DMS 273 (cell line): ENCODE measurements at regions not wholly inside any gene's neighbourhood (a gene's known extent, or its start where the extent isn't known, plus 50 kb on each side); places are given as distances from the start of the nearest gene placed in this dataset.
"Not testable (repeated sequence)": the region's sequence is repeated elsewhere in the genome, so short reads cannot be mapped to it uniquely, and the experiment has no call there.

Source experiments
- DNase-seq: peaks from one replicate; lab custom pipeline; 2025; ENCODE audit not compliant: unreplicated experiment; lab: John Stamatoyannopoulos, UW

DNA sequence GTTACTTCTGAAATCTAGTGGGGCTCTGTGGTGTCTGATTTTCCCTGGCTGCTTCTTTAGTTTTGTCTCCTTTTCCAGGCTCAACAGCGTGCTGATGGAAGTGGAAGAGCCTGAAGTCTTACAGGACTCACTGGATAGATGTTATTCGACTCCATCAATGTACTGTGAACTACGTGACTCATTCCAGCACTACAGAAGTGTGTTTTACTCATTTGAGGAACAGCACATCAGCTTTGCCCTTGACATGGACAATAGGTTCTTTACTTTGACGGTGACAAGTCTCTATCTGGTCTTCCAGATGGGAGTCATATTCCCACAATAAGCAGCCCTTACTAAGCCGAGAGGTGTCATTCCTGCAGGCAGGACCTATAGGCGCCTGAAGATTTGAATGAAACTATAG lies 51.1 kb downstream of the NBPF8 start:
- not testable (repeated sequence) for DNase-seq

- not testable (repeated sequence) for DNase-seq
Measured at GRCh38 chr1:120477663-120478062, 62.8 kb downstream of the NBPF8 start.

DNA sequence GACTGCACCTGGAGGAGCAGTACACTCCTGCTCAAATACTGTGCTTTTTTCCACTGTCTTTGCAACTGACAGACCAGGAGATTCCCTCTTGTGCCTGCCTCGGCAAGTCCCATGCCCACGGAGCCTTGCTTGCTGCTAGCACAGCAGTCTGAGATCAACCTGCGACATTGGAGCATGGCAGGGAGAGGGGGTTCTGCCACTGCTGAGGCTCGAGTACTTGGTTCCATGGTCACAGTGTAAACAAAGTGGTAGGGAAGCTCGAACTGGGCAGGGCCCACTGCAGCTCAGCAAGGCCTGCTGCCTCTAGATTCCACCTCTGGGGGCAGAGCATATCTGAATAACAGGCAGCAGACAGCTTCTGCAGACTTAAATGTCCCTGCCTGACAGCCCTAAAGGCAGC lies 63.6 kb downstream of the NBPF8 start:
- DNase-seq = not testable (repeated sequence)

DNA sequence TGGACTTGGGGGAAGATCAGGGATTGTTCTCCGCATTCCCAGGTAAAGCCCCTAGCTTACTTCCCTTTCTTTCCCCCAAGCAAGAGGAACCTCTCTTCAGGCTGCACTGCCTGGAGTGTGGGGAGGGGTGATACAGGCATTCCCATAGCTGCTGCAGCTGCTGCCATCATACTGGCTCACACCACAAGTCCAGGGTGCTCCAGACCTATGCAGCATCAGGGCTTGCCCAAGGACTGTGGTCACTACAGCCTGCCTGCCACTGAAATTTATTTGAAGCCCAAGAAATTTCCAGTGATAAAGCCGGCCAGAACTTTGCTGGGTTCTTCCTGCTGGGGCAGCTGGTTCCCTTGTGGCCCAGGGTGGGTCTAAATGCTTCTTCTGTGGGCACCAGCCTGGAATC lies 72.7 kb downstream of the NBPF8 start:
- not testable (repeated sequence) for DNase-seq

- not testable (repeated sequence) for DNase-seq
Measured at GRCh38 chr1:120489217-120489616, 74.4 kb downstream of the NBPF8 start.

DNA sequence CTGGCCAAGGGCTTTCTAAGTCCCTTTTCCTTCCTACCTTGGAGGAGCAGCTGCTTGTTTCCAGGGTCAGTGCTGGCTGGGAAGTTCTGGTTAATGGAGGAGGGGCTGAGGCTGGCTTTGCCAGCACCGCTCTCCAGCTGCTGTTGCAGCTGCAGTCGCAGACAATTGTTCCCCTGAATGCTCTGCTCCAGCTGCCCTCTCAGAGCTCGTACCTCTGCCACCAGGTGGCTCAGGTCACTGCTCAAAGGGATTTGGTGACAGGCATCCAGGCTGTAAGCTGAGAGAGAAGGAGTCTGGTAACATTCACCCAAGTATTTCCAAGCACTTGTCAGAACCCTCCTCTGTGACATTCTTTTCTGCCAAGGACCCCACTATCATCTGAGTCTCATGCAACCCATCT lies 82.3 kb downstream of the NBPF8 start:
- DNase-seq = not testable (repeated sequence)

GRCh38 chr1:120503284-120503683 lies 88.4 kb downstream of the NBPF8 start:
- DNase-seq = not testable (repeated sequence)

- DNase-seq = not testable (repeated sequence)
Measured at GRCh38 chr1:120506352-120506751, 91.5 kb downstream of the NBPF8 start.

DNA sequence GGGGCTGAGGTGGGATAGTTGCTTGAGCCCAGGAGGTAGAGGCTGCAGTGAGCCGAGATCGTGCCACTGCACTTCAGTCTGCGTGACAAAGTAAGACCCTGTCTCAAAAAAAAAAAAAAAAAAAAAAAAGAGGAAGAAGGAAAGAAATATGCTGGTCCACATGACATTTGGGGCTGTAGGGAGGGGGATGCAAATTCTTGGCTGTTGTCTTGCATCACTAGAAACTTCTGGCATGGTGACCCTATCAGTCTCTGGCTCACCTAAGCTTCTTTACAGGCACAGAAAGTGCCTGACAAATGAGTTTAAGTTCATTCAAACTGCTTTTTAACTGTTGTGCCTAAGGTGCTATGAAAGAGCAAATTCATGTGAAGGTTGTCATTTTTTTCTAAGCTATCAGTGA lies 93.5 kb downstream of the NBPF8 start:
- DNase-seq = not testable (repeated sequence)

- DNase-seq = not testable (repeated sequence)
Measured at GRCh38 chr1:120509258-120509657, 94.4 kb downstream of the NBPF8 start.

DNA sequence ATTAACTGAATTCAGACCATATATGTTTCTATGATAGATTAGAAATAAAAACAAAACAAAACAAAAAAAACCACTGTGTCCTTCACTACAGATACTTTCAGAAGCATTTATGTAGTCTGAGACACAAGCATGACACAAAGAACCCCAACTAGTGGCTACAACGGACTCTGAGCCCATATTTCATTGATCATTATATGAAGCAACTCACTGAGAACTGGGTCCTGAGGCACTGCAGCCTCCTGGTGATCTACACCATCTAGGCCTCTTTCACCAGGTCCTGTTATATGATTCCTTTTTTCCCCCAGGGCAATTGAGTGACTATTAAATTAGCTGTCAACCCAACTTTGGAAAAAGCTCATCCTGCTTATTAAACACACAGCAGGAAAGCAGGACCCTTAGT lies 98.3 kb downstream of the NBPF8 start:
- DNase-seq = not testable (repeated sequence)

- not testable (repeated sequence) for DNase-seq
Measured at GRCh38 chr1:120513531-120513930, 98.7 kb downstream of the NBPF8 start.

GRCh38 chr1:120519196-120519595 lies 104.4 kb downstream of the NBPF8 start:
- DNase-seq = not testable (repeated sequence)

DNA sequence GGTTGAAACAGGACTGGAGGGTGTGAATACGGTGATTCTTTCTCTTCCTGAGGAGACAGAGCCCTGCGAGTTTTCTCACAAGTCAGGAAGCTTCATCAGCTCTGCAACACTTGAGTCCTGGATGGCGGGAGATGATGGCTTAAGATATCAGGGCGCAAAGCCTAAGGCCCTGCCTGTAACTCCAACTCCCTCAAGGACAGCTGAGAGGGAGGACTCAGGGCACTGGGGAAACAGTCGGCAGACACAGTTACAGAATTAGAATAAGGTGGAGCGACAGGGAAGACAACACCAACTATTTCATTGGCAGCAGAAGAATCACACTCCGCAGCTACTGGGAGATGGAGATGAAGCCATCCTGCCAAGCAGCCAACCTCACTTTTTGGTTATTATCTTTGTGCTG lies 109.6 kb downstream of the NBPF8 start:
- DNase-seq = not testable (repeated sequence)

GRCh38 chr1:120525386-120525785 lies 110.6 kb downstream of the NBPF8 start:
- not testable (repeated sequence) for DNase-seq

DNA sequence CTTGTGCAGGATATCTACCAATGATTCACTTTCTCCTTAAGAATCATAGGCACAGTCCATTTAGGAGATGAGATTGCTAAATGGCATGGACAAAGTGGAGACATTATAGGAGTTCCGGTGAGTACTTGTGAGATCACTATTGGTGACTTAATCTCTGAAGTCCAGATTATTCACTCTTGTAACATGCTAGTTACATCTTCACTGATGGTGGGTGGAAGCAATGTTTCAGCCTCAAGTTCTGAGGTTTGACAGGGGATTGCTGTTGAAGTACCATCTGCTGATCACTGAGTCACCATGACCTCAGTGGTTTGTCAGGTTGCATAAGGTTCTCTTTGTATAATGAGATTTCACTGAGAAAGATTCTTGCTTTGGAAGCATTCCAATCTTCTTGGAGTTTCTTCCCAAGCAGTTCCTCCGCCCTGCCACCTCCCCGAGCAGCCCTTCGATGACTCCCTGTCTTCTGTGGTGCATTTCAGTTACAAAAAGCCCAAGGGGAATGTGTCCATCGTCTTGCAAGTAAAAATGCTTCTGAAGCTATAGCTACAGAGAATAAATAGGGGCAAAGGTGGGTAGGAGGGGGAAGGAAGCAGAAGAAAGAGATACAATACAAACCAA lies 114.7 kb downstream of the NBPF8 start:
- DNase-seq = not testable (repeated sequence)

GRCh38 chr1:120531455-120531854 lies 116.6 kb downstream of the NBPF8 start:
- DNase-seq = not testable (repeated sequence)

DNA sequence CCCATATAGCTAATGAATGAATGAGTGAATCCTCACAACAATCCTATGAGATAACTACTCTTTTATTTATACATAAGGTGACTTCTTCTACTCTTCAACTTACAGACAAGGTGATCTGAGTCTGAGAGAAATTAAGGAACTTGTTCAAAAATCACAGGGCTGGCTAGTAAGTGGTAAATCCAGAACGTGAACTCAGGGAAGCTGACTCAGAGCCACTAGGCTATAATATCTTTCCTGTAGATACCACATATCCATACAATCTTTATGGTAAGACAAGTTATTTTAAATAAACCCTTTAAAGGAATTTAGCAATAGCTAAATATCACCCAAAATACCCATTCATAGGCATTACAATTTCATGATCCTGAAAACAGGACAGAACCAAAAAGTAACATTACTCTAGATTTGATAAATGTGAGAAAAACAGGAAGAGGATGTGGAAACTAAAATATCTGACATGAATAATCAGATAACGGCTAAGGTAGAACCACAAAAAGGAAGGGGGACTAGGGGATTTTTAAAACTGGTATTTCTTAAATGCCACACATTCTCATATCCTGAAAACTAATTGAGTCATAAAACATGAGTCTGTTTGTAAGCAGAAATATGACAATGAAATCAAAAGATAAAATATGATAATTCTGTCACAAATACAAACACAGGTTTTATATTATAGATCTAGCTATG lies 119.7 kb downstream of the NBPF8 start:
- DNase-seq = not testable (repeated sequence)

DNA sequence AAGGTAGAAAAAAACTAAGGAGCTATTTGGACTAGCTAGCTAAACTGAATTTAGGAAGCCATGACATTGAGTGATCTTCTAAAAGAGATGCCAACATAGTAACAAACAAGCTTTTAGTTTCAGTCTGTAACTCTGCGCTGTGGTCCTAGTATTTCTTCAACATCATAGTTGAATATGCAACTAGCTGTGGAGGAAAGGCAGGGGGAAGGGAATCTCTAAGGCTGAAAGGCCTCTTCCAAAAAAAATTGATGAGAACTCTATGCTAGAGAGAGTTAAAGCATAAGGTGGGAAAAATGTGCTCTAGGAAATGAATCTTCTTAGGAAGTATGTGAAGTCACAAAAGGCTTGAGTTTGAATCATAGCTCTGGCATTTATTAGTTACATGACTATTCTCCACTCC lies 120.2 kb downstream of the NBPF8 start:
- DNase-seq = not testable (repeated sequence)

GRCh38 chr1:120541394-120541793 lies 126.6 kb downstream of the NBPF8 start:
- not testable (repeated sequence) for DNase-seq

GRCh38 chr1:120542365-120542764 lies 127.5 kb downstream of the NBPF8 start:
- DNase-seq = not testable (repeated sequence)

DNA sequence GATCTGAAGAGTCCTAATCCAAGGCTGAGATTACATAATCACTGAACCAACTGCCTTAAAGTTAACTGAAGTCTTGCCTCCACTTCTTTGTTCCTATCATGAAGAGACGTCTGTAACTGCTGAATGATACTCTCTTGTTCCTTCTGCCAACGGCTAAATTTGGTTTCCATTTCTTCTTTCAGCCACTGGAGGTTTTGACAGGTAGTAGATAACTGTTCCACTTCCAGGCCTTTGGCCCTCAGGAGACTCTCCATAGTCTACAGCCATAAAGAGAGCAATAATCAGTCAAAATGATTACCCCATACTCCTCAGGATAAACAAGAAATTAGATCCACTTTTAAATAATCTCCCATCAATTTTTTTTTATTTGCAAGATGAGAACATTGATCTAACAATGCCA lies 128.1 kb downstream of the NBPF8 start:
- not testable (repeated sequence) for DNase-seq
